IPS-NIHi11 (cell line): ENCODE measurements at regions not wholly inside any gene's neighbourhood (a gene's known extent, or its start where the extent isn't known, plus 50 kb on each side); places are given as distances from the start of the nearest gene placed in this dataset.
A peak's percentile ranks its signal among the peaks of the same experiment; 100 is the strongest.
"Not testable (repeated sequence)": the region's sequence is repeated elsewhere in the genome, so short reads cannot be mapped to it uniquely, and the experiment has no call there.

Experiments used
- DNase-seq: peaks from one replicate; pipeline ENCODE4 v3.0.0; 2012; ENCODE audit warnings: mixed read lengths, low spot score

GRCh38 chr12:33187409-33187808 lies 252.2 kb downstream of the SYT10 start:
- no peak for DNase-seq

DNA sequence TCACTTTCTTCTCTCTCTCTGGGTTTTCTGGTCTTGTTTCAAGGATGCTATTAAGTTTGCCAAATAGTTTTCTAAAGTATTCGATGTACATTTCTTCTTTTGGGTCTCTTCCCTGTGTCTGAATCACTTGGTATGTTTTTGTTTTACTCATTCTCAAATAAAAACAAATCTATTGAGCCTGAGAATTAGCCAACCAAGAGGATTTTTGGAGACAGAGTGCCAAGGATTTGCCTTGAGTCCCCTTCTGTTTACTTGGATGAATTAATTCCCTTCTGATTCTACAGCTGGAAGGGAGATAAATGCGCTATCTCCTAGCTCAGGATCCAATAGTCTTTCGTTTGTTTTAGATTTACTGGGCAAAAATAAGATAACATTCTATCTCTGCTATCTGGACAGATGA lies 255.5 kb downstream of the SYT10 start:
- no peak for DNase-seq

DNA sequence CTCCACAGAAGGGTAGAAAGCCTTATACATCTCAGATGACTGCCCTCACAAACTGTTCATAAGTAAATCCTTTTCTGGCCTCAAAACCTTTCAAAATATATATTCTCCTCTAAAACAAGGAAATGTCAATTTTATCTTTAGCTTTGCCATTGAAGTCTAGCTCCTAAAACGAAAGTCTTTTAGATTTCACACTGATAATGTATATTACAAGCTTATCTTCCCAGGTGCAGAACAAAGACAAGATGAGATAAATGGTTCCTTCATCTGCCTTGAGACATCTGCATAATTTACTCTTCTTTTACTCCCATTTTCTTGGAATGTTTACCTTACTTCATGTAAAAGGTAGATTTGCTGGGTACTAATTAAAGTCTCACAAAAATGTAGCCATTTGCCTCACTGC lies 257.1 kb downstream of the SYT10 start:
- no peak for DNase-seq

DNA sequence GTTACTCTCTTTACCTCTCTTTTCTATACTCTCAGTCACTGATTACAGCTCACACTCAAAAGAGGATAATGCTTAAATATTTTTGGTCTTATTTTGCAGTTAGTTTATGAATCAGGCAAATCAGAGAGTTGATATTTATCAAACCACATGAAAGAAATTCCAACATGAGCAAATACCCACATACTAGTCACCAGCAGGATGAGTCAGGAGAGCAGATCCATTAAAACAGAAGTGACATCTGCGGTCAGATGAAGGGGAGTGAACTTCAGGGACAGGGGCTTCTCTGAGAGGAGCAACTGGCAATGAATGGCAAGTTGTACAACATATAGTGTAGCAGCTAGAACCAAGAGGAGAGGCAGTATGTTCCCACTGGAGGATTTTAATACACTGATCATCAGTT lies 258.7 kb downstream of the SYT10 start:
- DNase-seq: no peak

DNA sequence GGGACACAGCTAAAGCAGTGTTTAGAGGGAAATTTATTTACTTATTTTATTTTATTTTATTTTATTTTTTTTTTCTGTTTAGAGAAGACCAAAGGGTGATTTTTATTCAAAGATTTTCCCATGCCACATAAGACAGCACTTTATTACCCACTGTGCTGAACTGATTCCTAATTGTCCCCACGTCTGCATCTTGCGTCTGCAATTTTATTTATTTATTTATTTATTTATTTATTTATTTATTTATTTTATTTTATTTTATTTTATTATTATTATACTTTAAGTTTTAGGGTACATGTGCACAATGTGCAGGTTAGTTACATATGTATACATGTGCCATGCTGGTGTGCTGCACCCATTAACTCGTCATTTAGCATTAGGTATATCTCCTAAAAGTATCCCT lies 269.7 kb upstream of the PKP2 start:
- DNase-seq: not testable (repeated sequence)

DNA sequence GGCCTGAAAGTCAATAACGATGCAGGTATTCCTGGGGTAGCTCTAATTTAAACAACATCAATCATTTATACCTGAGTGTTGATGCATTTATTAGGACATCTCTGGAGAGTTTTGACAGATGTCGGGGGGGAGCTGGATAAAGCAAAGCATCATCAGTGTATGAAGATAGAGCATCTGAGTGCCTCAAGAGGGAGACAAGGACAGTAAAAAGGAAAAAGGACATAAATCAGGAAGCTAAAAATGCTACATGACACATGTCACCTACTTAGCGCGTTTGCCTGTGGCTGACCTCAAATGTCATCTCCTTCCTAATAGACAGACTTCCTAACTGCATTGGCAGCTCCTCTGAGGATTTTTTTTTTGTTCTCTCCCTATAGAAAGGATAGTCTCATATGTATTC lies 259.5 kb upstream of the PKP2 start:
- DNase-seq: no peak

DNA sequence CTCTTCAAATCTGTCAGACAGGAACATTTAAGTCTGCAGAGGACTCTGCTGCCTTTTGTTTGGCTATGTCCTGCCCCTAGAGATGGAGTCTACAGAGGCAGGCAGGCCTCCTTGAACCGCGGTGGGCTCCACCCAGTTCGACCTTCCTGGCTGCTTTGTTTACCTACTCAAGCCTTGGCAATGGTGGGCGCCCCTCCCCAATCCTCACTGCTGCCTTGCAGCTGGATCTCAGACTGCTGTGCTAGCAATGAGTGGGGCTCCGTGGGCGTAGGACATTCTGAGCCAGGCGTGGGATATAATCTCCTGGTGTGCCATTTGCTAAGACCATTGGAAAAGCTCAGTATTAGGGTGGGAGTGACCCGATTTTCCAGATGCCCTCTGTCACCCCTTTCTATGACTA lies 250.7 kb upstream of the PKP2 start:
- not testable (repeated sequence) for DNase-seq

DNA sequence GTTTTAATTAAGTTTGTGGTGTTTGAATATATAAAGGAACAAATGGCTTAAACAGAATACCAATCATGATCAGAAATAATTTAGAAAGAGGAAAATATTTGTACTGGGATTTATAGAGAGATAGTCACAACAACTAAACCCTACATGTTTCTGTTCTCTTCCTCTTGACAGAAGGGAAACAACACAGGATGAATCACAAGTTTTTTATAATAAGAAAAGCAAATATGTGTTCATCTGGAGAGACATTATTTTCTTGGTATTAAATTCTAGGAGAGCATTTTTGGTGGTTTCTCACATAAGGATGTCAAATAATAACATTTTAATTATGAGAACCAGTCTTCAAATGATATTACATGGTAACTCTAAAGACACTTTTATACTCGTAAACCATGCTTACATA lies 232.9 kb upstream of the PKP2 start:
- DNase-seq: no peak

DNA sequence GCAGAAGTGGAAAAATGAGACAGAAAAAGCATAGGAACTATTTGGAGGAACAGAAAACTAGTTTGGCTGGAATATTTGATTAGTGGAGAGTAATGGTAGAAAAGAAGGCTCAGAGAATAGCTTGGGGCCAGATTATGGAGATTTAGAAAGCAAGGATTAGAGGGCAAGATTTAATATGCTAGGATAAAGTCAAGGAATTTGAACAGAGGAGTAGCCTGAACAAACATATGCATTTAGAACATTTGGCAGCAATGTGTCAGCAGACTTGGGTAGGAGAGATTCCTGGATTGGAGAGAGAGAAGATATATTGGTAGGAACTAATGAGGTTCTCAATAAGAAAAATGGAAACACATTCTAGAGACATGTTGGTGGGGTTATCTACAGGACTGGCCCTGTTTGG lies 229.2 kb upstream of the PKP2 start:
- no peak for DNase-seq

- DNase-seq: peak; percentile 10
Observed at GRCh38 chr12:33116284-33116683, 219.7 kb upstream of the PKP2 start.

DNA sequence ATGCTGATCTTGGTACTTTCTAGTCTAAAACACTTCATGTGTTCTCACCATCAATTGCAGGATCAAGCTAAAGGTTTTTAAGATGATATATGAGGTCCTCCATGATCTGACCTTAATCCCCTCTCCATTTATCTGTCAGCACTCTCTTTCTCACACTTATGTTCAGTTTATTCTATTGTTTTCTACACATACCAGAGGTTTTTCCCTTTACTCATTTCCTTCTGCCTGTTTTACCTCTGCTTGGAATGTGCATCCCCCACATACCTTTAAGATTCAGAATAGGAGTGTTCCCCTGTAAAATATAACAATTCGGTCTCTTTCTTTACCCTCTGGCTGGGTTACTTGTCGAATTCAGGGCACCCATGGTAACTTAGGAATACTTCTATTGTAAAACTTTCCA lies 219.1 kb upstream of the PKP2 start:
- no peak for DNase-seq

DNA sequence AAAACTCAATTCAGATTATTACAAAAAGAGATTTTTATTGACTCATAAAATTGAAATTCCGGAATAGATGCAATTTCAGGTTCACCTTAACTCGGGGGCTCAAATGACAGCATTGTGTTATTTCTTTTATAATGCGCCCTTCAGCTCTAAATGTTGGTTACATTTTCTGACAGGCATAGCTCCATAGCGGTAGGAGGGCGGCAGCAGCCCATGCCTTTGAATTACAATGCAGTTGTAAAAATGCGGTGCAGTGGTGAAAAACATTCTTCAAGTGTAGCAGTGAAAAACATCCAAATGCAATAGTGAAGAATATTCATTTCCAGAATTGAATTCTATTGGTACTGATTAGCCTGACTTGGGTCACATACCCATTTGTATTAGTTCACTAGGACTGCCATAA lies 215.3 kb upstream of the PKP2 start:
- peak; percentile 22 for DNase-seq

DNA sequence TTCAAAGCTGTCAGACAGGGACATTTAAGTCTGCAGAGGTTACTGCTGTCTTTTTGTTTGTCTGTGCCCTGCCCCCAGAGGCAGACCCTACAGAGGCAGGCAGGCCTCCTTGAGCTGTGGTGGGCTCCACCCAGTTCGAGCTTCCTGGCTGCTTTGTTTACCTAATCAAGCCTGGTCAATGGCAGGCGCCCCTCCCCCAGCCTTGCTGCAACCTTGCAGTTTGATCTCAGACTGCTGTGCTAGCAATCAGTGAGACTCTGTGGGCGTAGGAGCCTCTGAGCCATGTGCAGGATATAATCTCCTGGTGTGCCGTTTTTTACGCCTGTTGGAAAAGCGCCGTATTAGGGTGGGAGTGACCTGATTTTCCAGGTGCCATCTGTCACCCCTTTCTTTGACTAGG lies 211.2 kb upstream of the PKP2 start:
- DNase-seq: not testable (repeated sequence)

DNA sequence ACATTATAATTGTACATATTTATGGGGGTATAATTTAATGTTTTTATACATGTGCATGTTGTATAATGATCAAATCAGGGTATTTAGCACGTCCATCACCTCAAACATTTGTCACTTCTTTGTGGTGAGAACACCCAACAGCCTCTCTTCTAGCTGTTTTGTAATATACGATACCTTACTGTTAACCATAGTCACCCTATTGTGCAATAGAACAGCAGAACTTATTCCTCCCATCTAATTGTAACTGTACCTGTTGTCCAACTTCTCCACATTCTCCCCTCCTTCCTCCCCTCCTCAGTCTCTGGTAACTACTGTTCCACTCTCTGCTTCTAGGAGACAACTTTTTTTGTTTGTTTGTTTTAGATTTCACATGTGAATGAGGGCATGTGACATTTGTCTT lies 197.0 kb upstream of the PKP2 start:
- DNase-seq: no peak

DNA sequence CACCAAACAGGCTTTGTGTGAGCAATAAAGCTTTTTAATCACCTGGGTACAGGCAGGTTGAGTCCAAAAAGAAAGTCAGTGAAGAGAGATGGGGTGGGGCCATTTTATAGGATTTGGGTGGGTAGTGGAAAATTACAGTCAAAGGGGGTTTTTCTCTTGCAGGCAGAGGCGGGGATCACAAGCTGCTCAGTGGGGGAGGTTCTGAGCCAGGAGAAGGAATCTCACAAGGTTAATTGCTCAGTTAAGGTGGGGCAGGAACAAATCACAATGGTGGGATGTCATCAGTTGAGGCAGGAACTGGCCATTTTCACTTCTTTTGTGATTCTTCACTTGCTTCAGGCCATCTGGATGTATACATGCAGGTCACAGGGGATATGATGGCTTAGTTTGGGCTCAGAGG lies 191.3 kb upstream of the PKP2 start:
- DNase-seq: not testable (repeated sequence)

GRCh38 chr12:33076401-33076800 lies 179.8 kb upstream of the PKP2 start:
- not testable (repeated sequence) for DNase-seq

DNA sequence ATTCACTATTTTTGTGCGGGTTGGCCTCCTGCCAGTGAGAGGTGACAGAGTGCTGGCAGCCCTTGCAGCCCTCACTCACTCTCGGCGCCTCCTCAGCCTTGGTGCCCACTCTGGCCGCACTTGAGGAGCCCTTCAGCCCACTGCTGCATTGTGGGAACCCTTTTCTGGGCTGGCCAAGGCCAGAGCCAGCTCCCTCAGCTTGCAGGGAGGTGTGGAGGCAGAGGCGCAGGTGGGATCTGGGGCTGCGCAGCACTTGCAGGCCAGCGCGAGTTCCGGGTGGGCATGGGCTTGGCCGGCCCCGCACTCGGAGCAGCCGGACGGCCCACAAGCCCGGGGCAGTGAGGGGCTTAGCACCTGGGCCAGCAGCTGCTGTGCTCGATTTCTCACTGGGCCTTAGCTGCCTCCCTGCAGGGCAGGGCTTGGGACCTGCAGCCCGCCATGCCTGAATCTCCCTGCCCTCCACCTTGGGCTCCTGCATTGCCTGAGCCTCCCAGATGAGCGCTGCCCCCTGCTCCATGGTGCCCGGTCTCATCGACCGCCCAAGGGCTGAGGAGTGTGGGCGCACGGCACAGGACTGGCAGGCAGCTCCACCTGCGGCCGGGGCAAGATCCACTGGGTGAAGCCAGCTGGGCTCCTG lies 178.7 kb upstream of the PKP2 start:
- DNase-seq: not testable (repeated sequence)

- no peak for DNase-seq
Observed at GRCh38 chr12:33061844-33062243, 165.3 kb upstream of the PKP2 start.

- DNase-seq: no peak
Observed at GRCh38 chr12:33054371-33054770, 157.8 kb upstream of the PKP2 start.

DNA sequence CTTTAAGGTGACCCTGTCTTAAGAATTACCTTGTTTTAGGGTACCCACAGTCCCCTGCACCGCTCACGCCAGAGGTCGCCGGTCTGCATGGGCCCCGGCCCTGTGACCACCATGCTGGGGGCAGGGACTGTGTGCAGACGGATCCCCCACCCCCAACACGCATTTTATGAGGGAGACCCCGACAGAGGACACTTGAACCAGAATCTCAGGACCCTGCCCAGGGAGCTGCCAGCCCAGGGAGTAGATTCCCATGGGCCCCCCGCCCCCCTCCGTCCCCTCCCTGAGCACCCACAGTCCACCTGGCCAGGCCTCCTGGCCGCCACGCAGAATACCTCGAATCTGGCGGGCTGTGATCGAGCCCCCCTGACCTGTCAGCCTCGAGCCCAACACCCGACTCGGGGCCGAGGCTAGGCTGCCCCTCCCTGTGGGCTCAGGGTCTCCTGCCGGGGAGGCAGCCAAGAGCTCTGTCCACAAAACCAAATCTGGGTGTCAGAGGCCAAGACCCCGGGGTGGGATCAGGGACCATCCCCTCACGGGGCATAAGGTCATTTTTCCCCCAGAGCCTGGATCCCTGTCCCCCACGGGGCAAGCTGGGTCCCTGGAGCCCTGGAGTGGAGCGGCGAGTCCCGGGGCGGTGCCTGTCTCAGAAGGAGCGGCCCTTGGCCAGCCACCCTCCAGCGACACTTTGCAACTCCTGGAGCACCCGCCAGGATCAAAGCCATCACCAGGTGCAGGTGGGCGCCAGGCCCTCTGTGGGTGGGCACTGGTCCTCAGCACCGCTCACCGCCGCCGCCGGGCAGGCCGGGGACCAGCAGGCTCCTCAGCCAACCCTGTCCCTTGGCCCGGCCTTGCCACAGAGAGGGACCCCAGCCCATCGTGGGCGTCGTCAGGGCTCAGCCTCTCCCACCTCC lies 155.8 kb upstream of the PKP2 start:
- DNase-seq: no peak

GRCh38 chr12:33047666-33048065 lies 151.1 kb upstream of the PKP2 start:
- DNase-seq: no peak

DNA sequence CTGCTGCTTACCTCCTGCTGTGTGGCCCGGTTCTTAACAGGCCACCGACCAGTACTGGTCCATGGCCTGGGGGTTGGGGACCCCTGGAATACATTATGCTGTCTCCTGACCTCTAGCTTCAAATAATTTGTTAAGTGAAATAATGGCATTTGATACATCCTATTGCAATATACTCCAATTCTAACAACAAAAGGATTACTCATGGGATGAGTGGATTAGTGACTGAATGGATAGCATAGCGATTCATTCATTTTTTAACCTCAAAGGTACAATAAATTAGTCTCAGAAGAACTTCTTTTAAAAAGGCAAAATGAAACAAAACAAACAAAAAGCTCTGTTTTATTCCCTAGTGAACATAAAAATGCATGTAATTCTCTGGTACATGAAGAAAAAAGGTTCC lies 147.9 kb upstream of the PKP2 start:
- no peak for DNase-seq

GRCh38 chr12:33041562-33041961 lies 145.0 kb upstream of the PKP2 start:
- no peak for DNase-seq

GRCh38 chr12:33033999-33034398 lies 137.4 kb upstream of the PKP2 start:
- DNase-seq: not testable (repeated sequence)
